Left ventricle myocardium inferior (tissue), 1 donor: ENCODE measurements at regions not wholly inside any gene's neighbourhood (a gene's known extent, or its start where the extent isn't known, plus 50 kb on each side); places are given as distances from the start of the nearest gene placed in this dataset.

Experiments used
- DNase-seq: peaks from one replicate; pipeline ENCODE4 v3.0.0-alpha.2; 2020
- H3K27ac ChIP-seq: fragments of 200-600 bp; replicated peaks from 2 replicates; pipeline ENCODE4 v1.8.0; 2021
- H3K27me3 ChIP-seq: fragments of 200-600 bp; 2 replicates; pipeline ENCODE4 v1.8.0; 2021; ENCODE audit warnings: low read depth
- H3K36me3 ChIP-seq: fragments of 200-600 bp; 2 replicates; pipeline ENCODE4 v1.8.0; 2021
- H3K4me1 ChIP-seq: fragments of 200-600 bp; 2 replicates; pipeline ENCODE4 v1.8.0; 2021
- H3K4me3 ChIP-seq: fragments of 200-600 bp; 2 replicates; pipeline ENCODE4 v1.8.0; 2021; ENCODE audit warnings: mild to moderate bottlenecking, moderate library complexity
- H3K9me3 ChIP-seq: fragments of 200-600 bp; replicated peaks from 2 replicates; pipeline ENCODE4 v1.8.0; 2021
- CTCF ChIP-seq: fragments of 200-600 bp; IDR thresholded peaks from 2 replicates; pipeline ENCODE4 v1.8.0; 2021; ENCODE audit warnings: antibody characterized with exemption, mild to moderate bottlenecking, borderline replicate concordance
- intact Hi-C: fragments of 100-400 bp; cut with micrococcal nuclease; formaldehyde crosslinking; loops from one replicate; pipeline ENCODE4 v1.11.0; 2022
- donor health status: DM: no; HTN: yes; CAD: no; lungs with severe emphysema.

GRCh38 chr15:101558221-101558941 lies 68.9 kb upstream of the PCSK6 start:
- Histone ChIP-seq H3K4me3 (no peak overlapping the region), H3K4me1 (peaks cover 11% of the 10 kb centered on the region), H3K27me3 (peaks cover 12% of the 10 kb centered on the region), H3K27ac (no peak overlapping the region), H3K36me3 (no peaks in the 10 kb centered on the region), H3K9me3 (no peaks in the 10 kb centered on the region)
- intact Hi-C loops = no loop called here
- TF ChIP-seq CTCF = no peak
- no peak for DNase-seq

- TF ChIP-seq CTCF = no peak
- Histone ChIP-seq H3K9me3 (no peaks in the 10 kb centered on the region), H3K4me1 (peaks cover 11% of the 10 kb centered on the region), H3K27me3 (peaks cover 12% of the 10 kb centered on the region), H3K36me3 (no peaks in the 10 kb centered on the region), H3K4me3 (no peak overlapping the region), H3K27ac (no peak overlapping the region)
- intact Hi-C loops = no loop called here
- no peak for DNase-seq
Observed at GRCh38 chr15:101556273-101556672, 66.8 kb upstream of the PCSK6 start.

GRCh38 chr15:101554115-101554915 lies 64.8 kb upstream of the PCSK6 start:
- H3K27me3 ChIP-seq = peaks cover 12% of the 10 kb centered on the region
- DNase-seq = no peak
- H3K36me3 ChIP-seq = no peaks in the 10 kb centered on the region
- TF ChIP-seq CTCF = no peak
- no peak overlapping the region for H3K27ac ChIP-seq
- no peaks in the 10 kb centered on the region for H3K9me3 ChIP-seq
- peaks cover 6% of the 10 kb centered on the region for H3K4me1 ChIP-seq
- no peak overlapping the region for H3K4me3 ChIP-seq
- intact Hi-C loops = no loop called here

- Histone ChIP-seq H3K27ac (no peak overlapping the region), H3K4me1 (no peaks in the 10 kb centered on the region), H3K9me3 (peaks cover 13% of the 10 kb centered on the region), H3K4me3 (no peak overlapping the region), H3K36me3 (no peaks in the 10 kb centered on the region), H3K27me3 (peaks cover under 1% of the 10 kb centered on the region)
- TF ChIP-seq CTCF = no peak
- DNase-seq = no peak
- intact Hi-C loops = no loop called here
Observed at GRCh38 chr15:101551696-101552591, 62.4 kb upstream of the PCSK6 start.

GRCh38 chr15:101550124-101550523 lies 60.6 kb upstream of the PCSK6 start:
- no peak overlapping the region for H3K4me3 ChIP-seq
- H3K4me1 ChIP-seq = no peaks in the 10 kb centered on the region
- no peaks in the 10 kb centered on the region for H3K36me3 ChIP-seq
- TF ChIP-seq CTCF = no peak
- intact Hi-C loops = no loop called here
- no peaks in the 10 kb centered on the region for H3K27me3 ChIP-seq
- H3K27ac ChIP-seq = no peak overlapping the region
- DNase-seq = no peak
- H3K9me3 ChIP-seq = peaks cover 13% of the 10 kb centered on the region
